ENCODE measurements at regions not wholly inside any gene's neighbourhood (a gene's known extent, or its start where the extent isn't known, plus 50 kb on each side); places are given as distances from the start of the nearest gene placed in this dataset.
A peak's percentile ranks its signal among the peaks of the same experiment; 100 is the strongest.

GRCh38 chr7:88095-88926, 104.1 kb upstream of the FAM20C start:
- Mint-ChIP-seq H3K36me3 (no peaks in the 10 kb centered on the region), H3K4me3 (no peak overlapping the region), H3K4me1 (ENCODE audit: low read depth in 2 of 2) (peaks cover 9 to 10% of the 10 kb centered on the region in 2 donors), H3K9me3 (no peaks in the 10 kb centered on the region), H3K27ac (no peak overlapping the region), H3K27me3 (peaks cover 0 to 5% of the 10 kb centered on the region in 2 donors)
- ATAC-seq = no peak
- DNase-seq (ENCODE audit: low spot score) = no peak

- no peak for DNase-seq (ENCODE audit: low spot score)
- Mint-ChIP-seq H3K27me3 (peaks cover 0 to 5% of the 10 kb centered on the region in 2 donors), H3K9me3 (no peaks in the 10 kb centered on the region), H3K4me3 (no peak overlapping the region), H3K4me1 (ENCODE audit: low read depth in 2 of 2) (peaks cover 9 to 10% of the 10 kb centered on the region in 2 donors), H3K36me3 (no peaks in the 10 kb centered on the region), H3K27ac (no peak overlapping the region)
- ATAC-seq = peak in 1 of 2 donors; percentile 6
Observed at GRCh38 chr7:88927-89231, 103.5 kb upstream of the FAM20C start.

- DNase-seq (ENCODE audit: low spot score) (no peak), ATAC-seq (peak; percentile 22 to 49)
- Mint-ChIP-seq H3K36me3 (no peaks in the 10 kb centered on the region), H3K4me3 (no peak overlapping the region), H3K4me1 (ENCODE audit: low read depth in 2 of 2) (peaks cover 9 to 10% of the 10 kb centered on the region in 2 donors), H3K27me3 (peaks cover 0 to 5% of the 10 kb centered on the region in 2 donors), H3K27ac (no peak overlapping the region), H3K9me3 (no peaks in the 10 kb centered on the region)
Observed at GRCh38 chr7:89232-90019, 102.9 kb upstream of the FAM20C start.

- DNase-seq (ENCODE audit: low spot score) (no peak), ATAC-seq (no peak)
- no peak overlapping the region for H3K4me3 Mint-ChIP-seq
- H3K36me3 Mint-ChIP-seq = no peaks in the 10 kb centered on the region
- H3K27me3 Mint-ChIP-seq = peaks cover 0 to 8% of the 10 kb centered on the region in 2 donors
- peaks cover 9 to 10% of the 10 kb centered on the region in 2 donors for H3K4me1 Mint-ChIP-seq (ENCODE audit: low read depth in 2 of 2)
- H3K9me3 Mint-ChIP-seq = no peaks in the 10 kb centered on the region
- no peak overlapping the region for H3K27ac Mint-ChIP-seq
Observed at GRCh38 chr7:90111-91063, 102.0 kb upstream of the FAM20C start.

GRCh38 chr7:91396-92175, 100.8 kb upstream of the FAM20C start:
- no peaks in the 10 kb centered on the region for H3K36me3 Mint-ChIP-seq
- ATAC-seq = no peak
- H3K9me3 Mint-ChIP-seq = no peaks in the 10 kb centered on the region
- H3K4me1 Mint-ChIP-seq (ENCODE audit: low read depth in 2 of 2) = peaks cover 9 to 10% of the 10 kb centered on the region in 2 donors
- H3K27ac Mint-ChIP-seq = no peak overlapping the region
- peaks cover 1 to 13% of the 10 kb centered on the region in 2 donors for H3K27me3 Mint-ChIP-seq
- DNase-seq (ENCODE audit: low spot score) = no peak
- no peak overlapping the region for H3K4me3 Mint-ChIP-seq

GRCh38 chr7:92231-92674, 100.1 kb upstream of the FAM20C start:
- Mint-ChIP-seq H3K27ac (no peak overlapping the region), H3K27me3 (peaks cover 8 to 13% of the 10 kb centered on the region in 2 donors), H3K9me3 (no peaks in the 10 kb centered on the region), H3K4me1 (ENCODE audit: low read depth in 2 of 2) (peaks cover 9 to 10% of the 10 kb centered on the region in 2 donors), H3K4me3 (no peak overlapping the region), H3K36me3 (no peaks in the 10 kb centered on the region)
- no peak for ATAC-seq
- no peak for DNase-seq (ENCODE audit: low spot score)

GRCh38 chr7:92888-93672, 99.3 kb upstream of the FAM20C start:
- ATAC-seq (no peak), DNase-seq (ENCODE audit: low spot score) (no peak)
- H3K27me3 Mint-ChIP-seq = peaks cover 10 to 14% of the 10 kb centered on the region in 2 donors
- no peaks in the 10 kb centered on the region for H3K9me3 Mint-ChIP-seq
- no peaks in the 10 kb centered on the region for H3K36me3 Mint-ChIP-seq
- H3K4me3 Mint-ChIP-seq = no peak overlapping the region
- no peak overlapping the region for H3K27ac Mint-ChIP-seq
- peaks cover 9 to 10% of the 10 kb centered on the region in 2 donors for H3K4me1 Mint-ChIP-seq (ENCODE audit: low read depth in 2 of 2)

GRCh38 chr7:94251-94801, 98.0 kb upstream of the FAM20C start:
- Mint-ChIP-seq H3K36me3 (no peaks in the 10 kb centered on the region), H3K27ac (no peak overlapping the region), H3K27me3 (peaks cover 10 to 16% of the 10 kb centered on the region in 2 donors), H3K4me1 (ENCODE audit: low read depth in 2 of 2) (peaks cover 5% of the 10 kb centered on the region in 2 donors), H3K4me3 (no peak overlapping the region), H3K9me3 (no peaks in the 10 kb centered on the region)
- DNase-seq (ENCODE audit: low spot score) (no peak), ATAC-seq (no peak)

GRCh38 chr7:95180-95862, 97.0 kb upstream of the FAM20C start:
- Mint-ChIP-seq H3K27me3 (peaks cover 17 to 22% of the 10 kb centered on the region in 2 donors), H3K4me3 (no peak overlapping the region), H3K4me1 (ENCODE audit: low read depth in 2 of 2) (peaks cover 5% of the 10 kb centered on the region in 2 donors), H3K36me3 (no peaks in the 10 kb centered on the region), H3K9me3 (no peaks in the 10 kb centered on the region), H3K27ac (no peak overlapping the region)
- DNase-seq (ENCODE audit: low spot score) (no peak), ATAC-seq (no peak)

GRCh38 chr7:95863-96260, 96.5 kb upstream of the FAM20C start:
- Mint-ChIP-seq H3K4me3 (no peak overlapping the region), H3K36me3 (no peaks in the 10 kb centered on the region), H3K27me3 (peaks cover 17 to 26% of the 10 kb centered on the region in 2 donors), H3K9me3 (no peaks in the 10 kb centered on the region), H3K27ac (no peak overlapping the region), H3K4me1 (ENCODE audit: low read depth in 2 of 2) (peaks cover under 1% of the 10 kb centered on the region in 2 donors)
- no peak for DNase-seq (ENCODE audit: low spot score)
- no peak for ATAC-seq

- no peaks in the 10 kb centered on the region for H3K4me1 Mint-ChIP-seq (ENCODE audit: low read depth in 2 of 2)
- H3K36me3 Mint-ChIP-seq = no peaks in the 10 kb centered on the region
- H3K9me3 Mint-ChIP-seq = no peaks in the 10 kb centered on the region
- H3K27me3 Mint-ChIP-seq = peaks cover 17 to 27% of the 10 kb centered on the region in 2 donors
- no peak for DNase-seq (ENCODE audit: low spot score)
- no peak overlapping the region for H3K27ac Mint-ChIP-seq
- no peak overlapping the region for H3K4me3 Mint-ChIP-seq
- ATAC-seq = no peak
Observed at GRCh38 chr7:96861-97260, 95.5 kb upstream of the FAM20C start.

All from natural killer cell treated with Interleukin-12 subunit alpha and Interleukin-12 subunit beta and Interleukin-15 and Interleukin-18, amount 100 ng/mL, for 72 hours (primary cell).